Sigmoid colon (tissue), 6 donors: ENCODE measurements at regions not wholly inside any gene's neighbourhood (a gene's known extent, or its start where the extent isn't known, plus 50 kb on each side); places are given as distances from the start of the nearest gene placed in this dataset.

Experiments
- DNase-seq: peaks from one replicate; pipeline ENCODE4 v3.0.0-alpha.2; 2019
- H3K27ac ChIP-seq, 4 donors: fragments of 200-600 bp; sonication (generic); one replicate each; pipeline ENCODE4 v1.5.1; 2016 to 2019; ENCODE audit warnings: mild to moderate bottlenecking in 1 of 4
- H3K27me3 ChIP-seq, 3 donors: fragments of 200-600 bp; sonication (generic); one replicate each; pipeline ENCODE4 v1.5.1; 2019; ENCODE audit warnings: mild to moderate bottlenecking in 1 of 3
- H3K36me3 ChIP-seq, 4 donors: fragments of 200-600 bp; sonication (generic); one replicate each; pipeline ENCODE4 v1.5.1; 2016 to 2019
- H3K4me1 ChIP-seq, 4 donors: fragments of 200-600 bp; sonication (generic); one replicate each; pipeline ENCODE4 v1.5.1; 2017 to 2019
- H3K4me3 ChIP-seq, 4 donors: fragments of 200-600 bp; sonication (generic); one replicate each; pipeline ENCODE4 v1.5.1; 2017 to 2019; ENCODE audit warnings: mild to moderate bottlenecking in 2 of 4, moderate library complexity in 1 of 4
- H3K9me3 ChIP-seq, 4 donors: fragments of 200-600 bp in 3 of 4; sonication (generic) in 3 of 4; one replicate each; pipeline versions ENCODE4 v1.5.1 to v1.6.1; 2013 to 2019
- CTCF ChIP-seq, 4 experiments: fragments of 450-650 bp in 3 of 4; fragments of 200-600 bp in 1 of 4; IDR thresholded peaks; one replicate each; pipeline ENCODE4 v1.5.1; 2016 to 2019; ENCODE audit warnings: antibody characterized with exemption in 4 of 4, mild to moderate bottlenecking in 3 of 4, moderate library complexity in 2 of 4
- EP300 ChIP-seq, 4 donors: sonication (generic); formaldehyde crosslinking; IDR thresholded peaks; one replicate each; pipeline ENCODE4 v1.6.1; 2017; ENCODE audit warnings: antibody characterized with exemption in 4 of 4
- POLR2A ChIP-seq, 2 donors: fragments of 450-650 bp; IDR thresholded peaks; one replicate each; pipeline ENCODE4 v1.6.1; 2016; ENCODE audit warnings: antibody characterized with exemption in 2 of 2, mild to moderate bottlenecking in 2 of 2, moderate library complexity in 2 of 2
- POLR2AphosphoS5 ChIP-seq, 4 donors: sonication (generic); formaldehyde crosslinking; IDR thresholded peaks; one replicate each; pipeline ENCODE4 v1.6.1; 2017; ENCODE audit warnings: antibody characterized with exemption in 4 of 4
- WGBS, 2 donors: extraction: QIAGEN DNeasy Blood & Tissue Kit; methylation state at CpG; one replicate each; pipeline ENCODE4 v1.1.7; 2013; 5-methylcytosine and 5-hydroxymethylcytosine counted together
- intact Hi-C: fragments of 100-400 bp; cut with DNase I; formaldehyde crosslinking; loops from one replicate; pipeline ENCODE4 v1.15.1; 2023
- donor health status: healthy with polysubstance abuse.
- donor health status: healthy.

- intact Hi-C loops = loop anchor here (10.0 kb wide), 1 partner anchor 168 kb away; no protein-coding TSS in a partner anchor
- Histone ChIP-seq H3K27ac (no peak overlapping the region), H3K4me3 (no peak overlapping the region), H3K4me1 (peaks cover 0 to 17% (median 13%) of the 10 kb centered on the region in 4 donors), H3K9me3 (no peaks in the 10 kb centered on the region), H3K27me3 (peaks cover 0 to 6% (median 5%) of the 10 kb centered on the region in 3 donors), H3K36me3 (no peaks in the 10 kb centered on the region)
- no peak for DNase-seq
- TF ChIP-seq CTCF (IDR thresholded peaks at IDR 0.05) (no peak), EP300 (IDR thresholded peaks at IDR 0.05) (no peak), POLR2A (IDR thresholded peaks at IDR 0.05) (no peak), POLR2AphosphoS5 (IDR thresholded peaks at IDR 0.05) (no peak)
- WGBS, 2 donors = 81 to 82% methylated on average over 18 of the region's 18 CpGs
Observed at GRCh38 chr1:10862743-10863335, 66.4 kb upstream of the CASZ1 start.

- no peaks in the 10 kb centered on the region for H3K9me3 ChIP-seq
- no peak for DNase-seq
- TF ChIP-seq EP300 (IDR thresholded peaks at IDR 0.05) = no peak
- TF ChIP-seq CTCF (IDR thresholded peaks at IDR 0.05) = no peak
- no peak for TF ChIP-seq POLR2AphosphoS5 (IDR thresholded peaks at IDR 0.05)
- TF ChIP-seq POLR2A (IDR thresholded peaks at IDR 0.05) = no peak
- H3K4me1 ChIP-seq = peaks cover 0 to 17% (median 13%) of the 10 kb centered on the region in 4 donors
- no peak overlapping the region for H3K4me3 ChIP-seq
- peaks cover 0 to 10% (median 5%) of the 10 kb centered on the region in 3 donors for H3K27me3 ChIP-seq
- no peak overlapping the region for H3K27ac ChIP-seq
- intact Hi-C loops = loop anchor here (10.0 kb wide), 1 partner anchor 169 kb away; no protein-coding TSS in a partner anchor
- no peaks in the 10 kb centered on the region for H3K36me3 ChIP-seq
- WGBS, 2 donors = 24 to 45% methylated on average over 12 of the region's 12 CpGs
Observed at GRCh38 chr1:10863886-10864285, 67.4 kb upstream of the CASZ1 start.

- Histone ChIP-seq H3K4me1 (peaks cover 0 to 17% (median 13%) of the 10 kb centered on the region in 4 donors), H3K36me3 (no peaks in the 10 kb centered on the region), H3K27ac (no peak overlapping the region), H3K9me3 (no peaks in the 10 kb centered on the region), H3K27me3 (peaks cover 0 to 10% (median 5%) of the 10 kb centered on the region in 3 donors), H3K4me3 (no peak overlapping the region)
- DNase-seq = no peak
- intact Hi-C loops = loop anchor here (5.0 to 10.0 kb wide), 2 partner anchors 67 to 170 kb away; partner anchors contain the start of gene CASZ1
- WGBS, 2 donors = 78 to 87% methylated on average over 9 of the region's 9 CpGs
- TF ChIP-seq POLR2A (IDR thresholded peaks at IDR 0.05) = no peak
- TF ChIP-seq EP300 (IDR thresholded peaks at IDR 0.05) = no peak
- no peak for TF ChIP-seq POLR2AphosphoS5 (IDR thresholded peaks at IDR 0.05)
- no peak for TF ChIP-seq CTCF (IDR thresholded peaks at IDR 0.05)
Observed at GRCh38 chr1:10864776-10865175, 68.3 kb upstream of the CASZ1 start.

GRCh38 chr1:10865518-10866320 is 69.3 kb upstream of the CASZ1 start:
- Histone ChIP-seq H3K36me3 (no peaks in the 10 kb centered on the region), H3K4me1 (peaks cover 0 to 17% (median 13%) of the 10 kb centered on the region in 4 donors), H3K27me3 (peaks cover 0 to 10% (median 5%) of the 10 kb centered on the region in 3 donors), H3K27ac (no peak overlapping the region), H3K9me3 (no peaks in the 10 kb centered on the region), H3K4me3 (no peak overlapping the region)
- no peak for DNase-seq
- intact Hi-C loops = loop anchor here (5.0 to 10.0 kb wide), 2 partner anchors 68 to 171 kb away; partner anchors contain the start of gene CASZ1
- TF ChIP-seq POLR2A (IDR thresholded peaks at IDR 0.05) (no peak), POLR2AphosphoS5 (IDR thresholded peaks at IDR 0.05) (no peak), CTCF (IDR thresholded peaks at IDR 0.05) (no peak), EP300 (IDR thresholded peaks at IDR 0.05) (no peak)
- WGBS, 2 donors = 51 to 68% methylated on average over 19 of the region's 19 CpGs
